K562 (cell line): ENCODE measurements at regions not wholly inside any gene's neighbourhood (a gene's known extent, or its start where the extent isn't known, plus 50 kb on each side); places are given as distances from the start of the nearest gene placed in this dataset.

Source experiments
- ATAC-seq: fragments of 200-7000 bp; cut with Tn5 transposase; 3 replicates; pipeline ENCODE4 v1.9.1; 2020; ENCODE audit warnings: moderate library complexity
- BruUV-seq: library from RNA; stranded (reverse); fragments of 400-500 nt; replicated peaks from 2 replicates; lab custom pipeline; 2021; lab: Mats Ljungman, UMichigan
- CTCF ChIA-PET: fragments of 300-600 bp; formaldehyde crosslinking; extraction: SDS; loops from one replicate; lab custom pipeline; 2021; ENCODE audit warnings: low intra/inter-chr PET ratio; lab: Yijun Ruan, JAX
- POLR2A ChIA-PET: fragments of 300-600, 350-650 bp; sonication (Branson Sonifier 250); formaldehyde crosslinking; extraction: SDS; loops from one replicate; lab custom pipeline; 2021; ENCODE audit warnings: antibody characterized with exemption, inconsistent platforms; lab: Yijun Ruan, JAX
- DNase-seq, 4 experiments: peaks; one replicate each; pipeline versions ENCODE4 v3.0.0 to v3.0.0-alpha.2; 2011 to 2018; ENCODE audit warnings: low spot score in 3 of 4, mixed read lengths in 3 of 4; ENCODE audit errors: extremely low read depth in 1 of 4
- FAIRE-seq: peaks from 2 replicates; lab custom pipeline; 2011; peaks lifted over from hg19 to GRCh38; lab: Jason Lieb, UNC
- H2AFZ ChIP-seq: 2 replicates; pipeline ENCODE4 v1.6.0; 2011; ENCODE audit warnings: low read depth, low read length, control low read depth, inconsistent platforms
- H3K27ac ChIP-seq: fragments of 200-600 bp; 3 replicates; pipeline ENCODE4 v1.8.0; 2011; ENCODE audit warnings: low read depth, mild to moderate bottlenecking, control low read depth, inconsistent platforms, low read length, moderate library complexity, mixed read lengths; ENCODE audit errors: extremely low read depth
- H3K27me3 ChIP-seq, 2 experiments: fragments of 300-600 bp in 1 of 2; 2 replicates in 1 of 2; 3 replicates in 1 of 2; pipeline versions ENCODE4 v1.6.0 to v1.8.0; 2011; ENCODE audit warnings: inconsistent platforms in 2 of 2, low read length in 2 of 2, mild to moderate bottlenecking in 1 of 2, mixed read lengths in 1 of 2, moderate library complexity in 1 of 2; ENCODE audit not compliant: control insufficient read depth in 2 of 2, insufficient read depth in 2 of 2
- H3K36me3 ChIP-seq: fragments of 300-600 bp; 3 replicates; pipeline ENCODE4 v1.8.0; 2011; ENCODE audit warnings: mild to moderate bottlenecking, low read length, inconsistent platforms; ENCODE audit not compliant: control insufficient read depth, insufficient read depth
- H3K4me1 ChIP-seq, 2 experiments: fragments of 200-600 bp in 1 of 2; replicated peaks in 1 of 2; 2 replicates in 1 of 2; 3 replicates in 1 of 2; pipeline versions ENCODE4 v1.5.1 to v1.8.0; 2011; ENCODE audit warnings: inconsistent platforms in 2 of 2, low read length in 2 of 2, mild to moderate bottlenecking in 1 of 2, mixed read lengths in 1 of 2, moderate library complexity in 1 of 2; ENCODE audit not compliant: control insufficient read depth in 2 of 2, insufficient read depth in 2 of 2
- H3K4me2 ChIP-seq: 2 replicates; pipeline ENCODE4 v1.6.1; 2011; ENCODE audit warnings: low read length, control low read depth, inconsistent platforms, mixed read lengths; ENCODE audit not compliant: insufficient read depth
- H3K4me3 ChIP-seq: fragments of 200-600 bp; sonication (generic), shearing (Covaris generic); 2 replicates; pipeline ENCODE4 v1.5.1; 2016; ENCODE audit warnings: control low read depth, inconsistent platforms
- H3K79me2 ChIP-seq: fragments of 200-600 bp; 3 replicates; pipeline ENCODE4 v1.8.0; 2011; ENCODE audit warnings: low read length, inconsistent platforms; ENCODE audit not compliant: control insufficient read depth, insufficient read depth
- H3K9ac ChIP-seq, 2 experiments: 2 replicates each; pipeline versions ENCODE4 v1.6.0 to v1.6.1; 2011; ENCODE audit warnings: low read depth in 2 of 2, low read length in 2 of 2, control low read depth in 1 of 2, inconsistent platforms in 1 of 2, mild to moderate bottlenecking in 1 of 2, mixed read lengths in 1 of 2; ENCODE audit not compliant: insufficient read depth in 1 of 2
- H3K9me1 ChIP-seq: one replicate; pipeline ENCODE4 v1.6.0; 2011; ENCODE audit warnings: inconsistent platforms, mild to moderate bottlenecking, low read length, moderate library complexity; ENCODE audit not compliant: control insufficient read depth, insufficient read depth
- H3K9me3 ChIP-seq: replicated peaks from 2 replicates; pipeline ENCODE4 v1.5.1; 2011; ENCODE audit warnings: low read depth, low read length, inconsistent platforms; ENCODE audit not compliant: control insufficient read depth, insufficient read depth
- H4K20me1 ChIP-seq: replicated peaks from 2 replicates; pipeline ENCODE4 v1.6.1; 2011; ENCODE audit warnings: low read length, inconsistent platforms, mixed read lengths; ENCODE audit not compliant: control insufficient read depth, insufficient read depth
- CEBPB ChIP-seq: fragments of 450-650 bp; IDR thresholded peaks from 2 replicates; pipeline ENCODE4 v1.6.1; 2016; ENCODE audit warnings: missing genetic modification characterization, missing compliant biosample characterization
- FOXJ3 ChIP-seq: sonication (generic); formaldehyde crosslinking; IDR thresholded peaks from 2 replicates; pipeline ENCODE4 v1.4.0; 2020; ENCODE audit warnings: mild to moderate bottlenecking, missing genetic modification reagents
- MYBL2 ChIP-seq, 2 experiments: fragments of 450-650 bp in 1 of 2; sonication (generic) in 1 of 2; formaldehyde crosslinking in 1 of 2; IDR thresholded peaks; 2 replicates each; pipeline versions ENCODE4 v1.6.1 to v1.8.1; 2017 to 2022; ENCODE audit warnings: borderline replicate concordance in 1 of 2, inconsistent platforms in 1 of 2, low read depth in 1 of 2, mild to moderate bottlenecking in 1 of 2, missing genetic modification reagents in 1 of 2, moderate library complexity in 1 of 2
- NFYB ChIP-seq: IDR thresholded peaks from 2 replicates; pipeline ENCODE4 v1.6.1; 2011; ENCODE audit warnings: mild to moderate bottlenecking, moderate library complexity; ENCODE audit not compliant: insufficient read length; ENCODE audit errors: extremely low read depth
- NUFIP1 ChIP-seq: fragments of 450-650 bp; IDR thresholded peaks from 2 replicates; pipeline ENCODE4 v1.6.1; 2018; ENCODE audit not compliant: partially characterized antibody
- RFX1 ChIP-seq: fragments of 450-650 bp; IDR thresholded peaks from 2 replicates; pipeline ENCODE4 v1.6.1; 2016; ENCODE audit warnings: mild to moderate bottlenecking, moderate library complexity
- ZNF778 ChIP-seq: fragments of 450-650 bp; formaldehyde crosslinking; IDR thresholded peaks from 2 replicates; pipeline ENCODE4 v1.4.0; 2020; ENCODE audit warnings: mild to moderate bottlenecking, moderate library complexity
- ZNF785 ChIP-seq: fragments of 250-450 bp; sonication (Bioruptor Pico); IDR thresholded peaks from 2 replicates; pipeline ENCODE4 v1.4.0; 2020; ENCODE audit warnings: mild to moderate bottlenecking
- WGBS: fragments of 100-300 bp; shearing (Covaris generic); methylation state at CpG from one replicate; pipeline ENCODE4 v1.1.6; 2016; ENCODE audit warnings: low coverage, mixed read lengths; ENCODE audit not compliant: insufficient coverage; ENCODE audit errors: missing lambda C conversion rate; 5-methylcytosine and 5-hydroxymethylcytosine counted together
- in situ Hi-C: fragments of 300-500 bp; cut with MboI; formaldehyde crosslinking; loops from 4 replicates; pipeline ENCODE4 v1.15.0; 2018; ENCODE audit warnings: inconsistent platforms, mixed read lengths
- intact Hi-C: fragments of 100-400 bp; cut with micrococcal nuclease; formaldehyde crosslinking; loops from 2 replicates; pipeline ENCODE4 v1.14.2; 2022
- TF ChIP-seq, protein P1 (sequence below), 2 experiments: fragments of 200-800 bp in 1 of 2; sonication (Bioruptor generic) in 1 of 2; sonication (generic) in 1 of 2; formaldehyde crosslinking in 1 of 2; IDR thresholded peaks in 1 of 2; conservative IDR thresholded peaks in 1 of 2; 2 replicates each; pipeline versions ENCODE4 v1.5.0 to v1.6.1; 2016 to 2020; ENCODE audit warnings: missing compliant biosample characterization in 1 of 2, missing genetic modification characterization in 1 of 2, missing genetic modification reagents in 1 of 2
- TF ChIP-seq, protein P2 (sequence below): fragments of 450-650 bp; IDR thresholded peaks from 2 replicates; pipeline ENCODE4 v1.6.1; 2017; ENCODE audit warnings: antibody characterized with exemption, mild to moderate bottlenecking
- TF ChIP-seq, protein P3 (sequence below): fragments of 200-800 bp; sonication (Bioruptor generic); IDR thresholded peaks from 2 replicates; pipeline ENCODE4 v1.6.1; 2017; ENCODE audit warnings: missing genetic modification characterization, missing compliant biosample characterization

DNA sequence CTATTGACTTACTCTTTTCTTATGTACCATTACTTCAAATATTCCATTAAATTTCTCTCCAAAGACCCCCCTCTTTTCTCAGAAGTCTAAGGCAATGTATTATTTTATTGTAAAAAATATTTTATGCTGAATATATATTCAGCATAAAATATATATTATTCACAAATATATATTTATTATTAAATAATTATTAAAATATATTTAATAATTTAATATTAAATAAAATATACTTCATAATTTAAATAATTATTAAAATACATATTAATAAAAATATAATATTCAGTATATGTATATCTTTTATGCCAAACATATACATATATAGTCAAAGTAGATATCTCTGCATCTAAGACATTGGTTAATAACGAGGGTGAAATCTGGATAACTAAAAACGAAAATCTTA, 418.4 kb downstream of the GASK1B start:
- no peaks in the 10 kb centered on the region for H3K79me2 ChIP-seq
- no peak overlapping the region for H3K9ac ChIP-seq
- BruUV-seq = no TSS peak
- H3K27me3 ChIP-seq = no peaks in the 10 kb centered on the region
- no peak overlapping the region for H2AFZ ChIP-seq
- no peak overlapping the region for H3K4me3 ChIP-seq
- H3K4me2 ChIP-seq = no peak overlapping the region
- H3K4me1 ChIP-seq = no peaks in the 10 kb centered on the region
- H3K27ac ChIP-seq = no peak overlapping the region
- H3K36me3 ChIP-seq = no peaks in the 10 kb centered on the region
- no peak for FAIRE-seq
- H3K9me1 ChIP-seq = no peaks in the 10 kb centered on the region
- intact Hi-C loops (no loop called here), in situ Hi-C loops (no loop called here)
- H3K9me3 ChIP-seq = no peaks in the 10 kb centered on the region
- POLR2A ChIA-PET = interaction anchor here (0.6 kb wide), 1 partner anchor 1504 kb away, joined by 3 read pairs; no protein-coding TSS in a partner anchor
- no peaks in the 10 kb centered on the region for H4K20me1 ChIP-seq
- CTCF ChIA-PET = no interaction called here
- DNase-seq = no peak
- WGBS = 0% methylated on average over 1 of the region's 2 CpGs
- no peak for ATAC-seq
- no peak for TF ChIP-seq CEBPB (tag)
- no peak for TF ChIP-seq MYBL2 (IDR thresholded peaks at IDR 0.05; ENCODE audit: low read depth)
- no peak for TF ChIP-seq MYBL2 (CRISPR knock-in tag; IDR thresholded peaks at IDR 0.05; ENCODE audit: borderline replicate concordance)
- TF ChIP-seq RFX1 = no peak
- TF ChIP-seq NUFIP1 = no peak
- no peak for TF ChIP-seq FOXJ3 (CRISPR knock-in tag)
- TF ChIP-seq, protein P1, sequence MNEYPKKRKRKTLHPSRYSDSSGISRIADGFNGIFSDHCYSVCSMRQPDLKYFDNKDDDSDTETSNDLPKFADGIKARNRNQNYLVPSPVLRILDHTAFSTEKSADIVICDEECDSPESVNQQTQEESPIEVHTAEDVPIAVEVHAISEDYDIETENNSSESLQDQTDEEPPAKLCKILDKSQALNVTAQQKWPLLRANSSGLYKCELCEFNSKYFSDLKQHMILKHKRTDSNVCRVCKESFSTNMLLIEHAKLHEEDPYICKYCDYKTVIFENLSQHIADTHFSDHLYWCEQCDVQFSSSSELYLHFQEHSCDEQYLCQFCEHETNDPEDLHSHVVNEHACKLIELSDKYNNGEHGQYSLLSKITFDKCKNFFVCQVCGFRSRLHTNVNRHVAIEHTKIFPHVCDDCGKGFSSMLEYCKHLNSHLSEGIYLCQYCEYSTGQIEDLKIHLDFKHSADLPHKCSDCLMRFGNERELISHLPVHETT (CRISPR knock-in tag; conservative IDR thresholded peaks at IDR 0.05 in 1 of 2, IDR thresholded peaks at IDR 0.05 in 1 of 2) = no peak
- TF ChIP-seq, protein P2, sequence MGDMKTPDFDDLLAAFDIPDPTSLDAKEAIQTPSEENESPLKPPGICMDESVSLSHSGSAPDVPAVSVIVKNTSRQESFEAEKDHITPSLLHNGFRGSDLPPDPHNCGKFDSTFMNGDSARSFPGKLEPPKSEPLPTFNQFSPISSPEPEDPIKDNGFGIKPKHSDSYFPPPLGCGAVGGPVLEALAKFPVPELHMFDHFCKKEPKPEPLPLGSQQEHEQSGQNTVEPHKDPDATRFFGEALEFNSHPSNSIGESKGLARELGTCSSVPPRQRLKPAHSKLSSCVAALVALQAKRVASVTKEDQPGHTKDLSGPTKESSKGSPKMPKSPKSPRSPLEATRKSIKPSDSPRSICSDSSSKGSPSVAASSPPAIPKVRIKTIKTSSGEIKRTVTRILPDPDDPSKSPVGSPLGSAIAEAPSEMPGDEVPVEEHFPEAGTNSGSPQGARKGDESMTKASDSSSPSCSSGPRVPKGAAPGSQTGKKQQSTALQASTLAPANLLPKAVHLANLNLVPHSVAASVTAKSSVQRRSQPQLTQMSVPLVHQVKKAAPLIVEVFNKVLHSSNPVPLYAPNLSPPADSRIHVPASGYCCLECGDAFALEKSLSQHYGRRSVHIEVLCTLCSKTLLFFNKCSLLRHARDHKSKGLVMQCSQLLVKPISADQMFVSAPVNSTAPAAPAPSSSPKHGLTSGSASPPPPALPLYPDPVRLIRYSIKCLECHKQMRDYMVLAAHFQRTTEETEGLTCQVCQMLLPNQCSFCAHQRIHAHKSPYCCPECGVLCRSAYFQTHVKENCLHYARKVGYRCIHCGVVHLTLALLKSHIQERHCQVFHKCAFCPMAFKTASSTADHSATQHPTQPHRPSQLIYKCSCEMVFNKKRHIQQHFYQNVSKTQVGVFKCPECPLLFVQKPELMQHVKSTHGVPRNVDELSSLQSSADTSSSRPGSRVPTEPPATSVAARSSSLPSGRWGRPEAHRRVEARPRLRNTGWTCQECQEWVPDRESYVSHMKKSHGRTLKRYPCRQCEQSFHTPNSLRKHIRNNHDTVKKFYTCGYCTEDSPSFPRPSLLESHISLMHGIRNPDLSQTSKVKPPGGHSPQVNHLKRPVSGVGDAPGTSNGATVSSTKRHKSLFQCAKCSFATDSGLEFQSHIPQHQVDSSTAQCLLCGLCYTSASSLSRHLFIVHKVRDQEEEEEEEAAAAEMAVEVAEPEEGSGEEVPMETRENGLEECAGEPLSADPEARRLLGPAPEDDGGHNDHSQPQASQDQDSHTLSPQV = no peak
- TF ChIP-seq ZNF778 (CRISPR knock-in tag) = no peak
- TF ChIP-seq, protein P3, sequence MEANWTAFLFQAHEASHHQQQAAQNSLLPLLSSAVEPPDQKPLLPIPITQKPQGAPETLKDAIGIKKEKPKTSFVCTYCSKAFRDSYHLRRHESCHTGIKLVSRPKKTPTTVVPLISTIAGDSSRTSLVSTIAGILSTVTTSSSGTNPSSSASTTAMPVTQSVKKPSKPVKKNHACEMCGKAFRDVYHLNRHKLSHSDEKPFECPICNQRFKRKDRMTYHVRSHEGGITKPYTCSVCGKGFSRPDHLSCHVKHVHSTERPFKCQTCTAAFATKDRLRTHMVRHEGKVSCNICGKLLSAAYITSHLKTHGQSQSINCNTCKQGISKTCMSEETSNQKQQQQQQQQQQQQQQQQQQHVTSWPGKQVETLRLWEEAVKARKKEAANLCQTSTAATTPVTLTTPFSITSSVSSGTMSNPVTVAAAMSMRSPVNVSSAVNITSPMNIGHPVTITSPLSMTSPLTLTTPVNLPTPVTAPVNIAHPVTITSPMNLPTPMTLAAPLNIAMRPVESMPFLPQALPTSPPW (CRISPR knock-in tag) = no peak
- no peak for TF ChIP-seq NFYB
- no peak for TF ChIP-seq ZNF785
